ENCODE measurements at regions not wholly inside any gene's neighbourhood (a gene's known extent, or its start where the extent isn't known, plus 50 kb on each side); places are given as distances from the start of the nearest gene placed in this dataset.

DNA sequence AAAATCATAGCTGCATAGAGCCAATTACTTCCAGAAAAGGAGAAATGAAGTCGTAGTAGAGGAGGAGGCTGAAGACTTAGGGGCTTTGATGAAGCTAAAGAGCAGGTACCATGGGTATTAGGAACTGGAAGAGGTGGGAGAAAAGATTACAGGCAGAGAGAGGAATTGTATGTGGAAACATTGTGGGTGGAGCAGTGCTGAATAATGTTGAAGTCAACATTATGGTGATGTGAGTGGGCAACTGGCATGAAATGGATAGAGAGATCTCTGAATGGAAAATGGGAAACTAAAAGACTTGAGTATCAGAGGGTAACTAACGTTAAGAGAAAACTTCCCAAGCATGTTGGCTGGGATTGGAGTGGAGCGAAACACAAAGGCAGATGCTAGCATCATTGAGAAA is 92.5 kb downstream of the AREG start:
- H3K27me3 ChIP-seq (ENCODE audit: control insufficient read depth, insufficient read depth, low read length) = no peaks in the 10 kb centered on the region
- no peak overlapping the region for H2AFZ ChIP-seq
- H3K79me2 ChIP-seq = no peaks in the 10 kb centered on the region
- no peak overlapping the region for H3K4me2 ChIP-seq (ENCODE audit: low read length)
- TF ChIP-seq, protein P1, sequence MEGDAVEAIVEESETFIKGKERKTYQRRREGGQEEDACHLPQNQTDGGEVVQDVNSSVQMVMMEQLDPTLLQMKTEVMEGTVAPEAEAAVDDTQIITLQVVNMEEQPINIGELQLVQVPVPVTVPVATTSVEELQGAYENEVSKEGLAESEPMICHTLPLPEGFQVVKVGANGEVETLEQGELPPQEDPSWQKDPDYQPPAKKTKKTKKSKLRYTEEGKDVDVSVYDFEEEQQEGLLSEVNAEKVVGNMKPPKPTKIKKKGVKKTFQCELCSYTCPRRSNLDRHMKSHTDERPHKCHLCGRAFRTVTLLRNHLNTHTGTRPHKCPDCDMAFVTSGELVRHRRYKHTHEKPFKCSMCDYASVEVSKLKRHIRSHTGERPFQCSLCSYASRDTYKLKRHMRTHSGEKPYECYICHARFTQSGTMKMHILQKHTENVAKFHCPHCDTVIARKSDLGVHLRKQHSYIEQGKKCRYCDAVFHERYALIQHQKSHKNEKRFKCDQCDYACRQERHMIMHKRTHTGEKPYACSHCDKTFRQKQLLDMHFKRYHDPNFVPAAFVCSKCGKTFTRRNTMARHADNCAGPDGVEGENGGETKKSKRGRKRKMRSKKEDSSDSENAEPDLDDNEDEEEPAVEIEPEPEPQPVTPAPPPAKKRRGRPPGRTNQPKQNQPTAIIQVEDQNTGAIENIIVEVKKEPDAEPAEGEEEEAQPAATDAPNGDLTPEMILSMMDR (IDR thresholded peaks at IDR 0.05) = no peak
- H3K36me3 ChIP-seq (ENCODE audit: control insufficient read depth, insufficient read depth, low read length) = no peaks in the 10 kb centered on the region
- H3K9ac ChIP-seq = no peak overlapping the region
- H3K27ac ChIP-seq = no peak overlapping the region
- H3K9me3 ChIP-seq (ENCODE audit: control insufficient read depth, low read length) = no peaks in the 10 kb centered on the region
- H3K4me1 ChIP-seq = no peaks in the 10 kb centered on the region
- H3K4me3 ChIP-seq (ENCODE audit: low read depth, low read length) = no peak overlapping the region

DNA sequence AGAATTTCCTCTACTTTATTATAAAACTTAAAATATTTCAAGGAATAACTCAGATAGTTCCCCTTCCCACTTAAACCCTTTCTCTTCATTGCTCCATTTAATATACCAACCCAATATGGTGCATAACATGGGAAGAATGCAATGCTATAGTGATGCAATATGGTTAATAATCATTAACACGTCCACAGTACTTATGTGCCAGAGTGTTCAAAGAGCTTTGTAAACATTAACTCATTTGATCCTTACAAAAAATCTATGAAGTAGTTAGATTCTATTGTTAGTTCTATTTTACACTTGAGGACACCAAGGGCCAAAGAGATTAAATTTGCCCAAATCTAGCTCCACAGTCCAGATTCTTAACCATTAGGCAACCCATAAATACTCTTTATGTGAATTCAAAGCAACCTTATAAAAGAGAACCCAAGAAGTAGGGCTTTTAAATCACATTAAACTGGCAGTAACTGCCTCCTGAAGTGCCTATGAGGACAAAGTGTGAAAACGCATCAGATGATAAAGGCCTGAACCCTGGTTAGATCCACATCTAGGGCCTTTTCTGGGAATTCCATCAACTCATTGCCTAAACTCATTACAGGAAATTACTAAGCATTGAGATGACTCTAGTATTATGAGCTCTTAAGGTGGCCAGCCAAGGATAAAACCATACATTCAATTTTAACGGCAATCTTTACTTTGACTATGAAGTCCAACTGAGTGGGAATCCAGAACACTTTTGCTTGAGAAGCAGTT is 94.3 kb downstream of the AREG start:
- no peak overlapping the region for H3K4me2 ChIP-seq (ENCODE audit: low read length)
- H3K4me3 ChIP-seq (ENCODE audit: low read depth, low read length) = no peak overlapping the region
- H3K9me3 ChIP-seq (ENCODE audit: control insufficient read depth, low read length) = no peaks in the 10 kb centered on the region
- no peak overlapping the region for H3K9ac ChIP-seq
- no peak overlapping the region for H2AFZ ChIP-seq
- no peaks in the 10 kb centered on the region for H3K27me3 ChIP-seq (ENCODE audit: control insufficient read depth, insufficient read depth, low read length)
- H3K79me2 ChIP-seq = no peaks in the 10 kb centered on the region
- H3K36me3 ChIP-seq (ENCODE audit: control insufficient read depth, insufficient read depth, low read length) = no peaks in the 10 kb centered on the region
- H3K27ac ChIP-seq = no peak overlapping the region
- TF ChIP-seq, protein P1 (IDR thresholded peaks at IDR 0.05) = no peak
- no peaks in the 10 kb centered on the region for H3K4me1 ChIP-seq

DNA sequence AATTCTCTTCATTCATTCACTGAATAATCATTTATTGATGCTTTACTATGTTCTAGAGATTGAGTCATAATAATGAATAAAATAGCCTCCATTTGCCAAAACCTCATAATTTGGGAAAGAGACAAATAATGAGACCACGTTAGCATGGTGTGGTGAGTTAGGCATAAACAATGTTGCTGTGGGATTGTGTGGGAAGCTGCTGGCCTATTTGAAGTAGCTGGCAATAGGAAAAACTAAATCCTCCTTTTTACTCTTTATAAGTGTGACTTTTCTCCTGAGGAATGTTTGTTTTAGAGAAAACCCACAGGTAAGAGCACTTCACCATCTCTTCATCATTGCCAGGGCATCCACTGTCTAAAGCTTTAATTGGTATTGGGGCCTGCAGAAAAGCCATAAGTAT is 95.3 kb downstream of the AREG start:
- Histone ChIP-seq H3K27ac (no peak overlapping the region), H2AFZ (no peak overlapping the region), H3K79me2 (no peaks in the 10 kb centered on the region), H3K4me3 (ENCODE audit: low read depth, low read length) (no peak overlapping the region), H3K9me3 (ENCODE audit: control insufficient read depth, low read length) (no peaks in the 10 kb centered on the region), H3K9ac (no peak overlapping the region), H3K4me2 (ENCODE audit: low read length) (no peak overlapping the region), H3K4me1 (no peaks in the 10 kb centered on the region), H3K27me3 (ENCODE audit: control insufficient read depth, insufficient read depth, low read length) (no peaks in the 10 kb centered on the region), H3K36me3 (ENCODE audit: control insufficient read depth, insufficient read depth, low read length) (no peaks in the 10 kb centered on the region)
- TF ChIP-seq, protein P1 (IDR thresholded peaks at IDR 0.05) = no peak

DNA sequence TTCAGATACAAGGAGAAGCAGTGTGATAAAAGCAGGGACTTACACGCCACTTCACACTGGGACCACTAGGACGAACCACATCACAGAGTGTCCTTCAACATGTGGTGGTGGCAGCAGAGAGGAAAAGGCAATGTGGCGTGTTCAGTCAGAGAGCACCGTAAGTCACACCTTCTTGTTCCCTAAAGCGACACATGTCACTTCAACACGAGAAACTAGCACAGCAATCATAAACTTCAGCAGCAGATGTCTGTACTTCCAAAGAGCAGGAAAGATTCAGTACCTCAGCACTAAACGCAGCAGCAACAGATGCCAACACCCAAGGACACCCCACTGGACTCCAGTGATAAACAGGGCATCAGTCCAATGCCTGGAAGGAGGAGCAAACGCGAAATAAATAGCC is 96.7 kb downstream of the AREG start:
- H2AFZ ChIP-seq = no peak overlapping the region
- no peak overlapping the region for H3K27ac ChIP-seq
- no peak overlapping the region for H3K4me2 ChIP-seq (ENCODE audit: low read length)
- H3K36me3 ChIP-seq (ENCODE audit: control insufficient read depth, insufficient read depth, low read length) = no peaks in the 10 kb centered on the region
- no peaks in the 10 kb centered on the region for H3K4me1 ChIP-seq
- no peak overlapping the region for H3K9ac ChIP-seq
- TF ChIP-seq, protein P1 (IDR thresholded peaks at IDR 0.05) = no peak
- no peaks in the 10 kb centered on the region for H3K9me3 ChIP-seq (ENCODE audit: control insufficient read depth, low read length)
- H3K27me3 ChIP-seq (ENCODE audit: control insufficient read depth, insufficient read depth, low read length) = no peaks in the 10 kb centered on the region
- H3K4me3 ChIP-seq (ENCODE audit: low read depth, low read length) = no peak overlapping the region
- no peaks in the 10 kb centered on the region for H3K79me2 ChIP-seq

DNA sequence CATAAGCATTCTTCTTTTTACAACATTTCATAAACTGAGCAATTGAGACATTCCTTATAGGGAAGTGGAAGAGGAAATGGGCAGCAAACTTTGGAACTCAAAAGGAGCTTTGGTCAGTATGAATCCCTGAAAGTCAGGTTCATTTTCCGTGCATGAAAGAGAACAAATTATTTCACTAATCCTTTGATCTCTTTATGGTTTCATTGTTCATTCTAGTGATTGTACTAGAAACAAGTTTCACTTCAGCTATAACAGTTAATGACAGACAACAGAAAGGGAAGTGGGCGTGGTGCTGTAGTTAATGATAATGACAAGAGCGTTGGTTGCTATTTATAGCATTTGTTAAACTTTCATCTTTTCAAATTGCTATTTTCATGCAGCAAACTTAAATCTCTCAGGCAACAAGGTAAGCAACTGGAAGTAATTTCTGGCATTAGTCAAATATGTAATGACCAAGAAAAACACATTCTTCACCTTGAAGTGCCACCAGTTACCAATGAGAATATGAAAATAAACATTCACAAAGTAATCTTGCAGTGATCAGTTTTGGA is 98.4 kb downstream of the AREG start:
- H3K4me2 ChIP-seq (ENCODE audit: low read length) = no peak overlapping the region
- no peak overlapping the region for H3K27ac ChIP-seq
- H3K9me3 ChIP-seq (ENCODE audit: control insufficient read depth, low read length) = no peaks in the 10 kb centered on the region
- H3K4me1 ChIP-seq = no peaks in the 10 kb centered on the region
- H3K9ac ChIP-seq = no peak overlapping the region
- no peaks in the 10 kb centered on the region for H3K36me3 ChIP-seq (ENCODE audit: control insufficient read depth, insufficient read depth, low read length)
- H3K79me2 ChIP-seq = no peaks in the 10 kb centered on the region
- H2AFZ ChIP-seq = no peak overlapping the region
- H3K4me3 ChIP-seq (ENCODE audit: low read depth, low read length) = no peak overlapping the region
- no peaks in the 10 kb centered on the region for H3K27me3 ChIP-seq (ENCODE audit: control insufficient read depth, insufficient read depth, low read length)
- TF ChIP-seq, protein P1 (IDR thresholded peaks at IDR 0.05) = no peak
